B cell (primary cell): ENCODE measurements at regions not wholly inside any gene's neighbourhood (a gene's known extent, or its start where the extent isn't known, plus 50 kb on each side); places are given as distances from the start of the nearest gene placed in this dataset.
A peak's percentile ranks its signal among the peaks of the same experiment; 100 is the strongest.

Experiments used
- ATAC-seq: fragments of 200-7000 bp; cut with Tn5 transposase; one replicate; pipeline ENCODE4 v1.10.0; 2021; ENCODE audit warnings: low read depth, mild to moderate bottlenecking, moderate number of reproducible peaks, moderate library complexity
- CTCF ChIA-PET: fragments of 350-600 bp; sonication (Branson Sonifier 250); formaldehyde crosslinking; loops from one replicate; lab custom pipeline; 2021; ENCODE audit warnings: antibody characterized with exemption, inconsistent platforms; lab: Charles Lee
- POLR2A ChIA-PET: fragments of 350-600 bp; sonication (Branson Sonifier 250); formaldehyde crosslinking; loops from one replicate; lab custom pipeline; 2021; ENCODE audit warnings: antibody characterized with exemption; lab: Charles Lee
- DNase-seq: peaks from one replicate; pipeline ENCODE4 v3.0.0; 2013
- H2AFZ ChIP-seq: 2 replicates; pipeline ENCODE4 v1.6.1; 2012; ENCODE audit warnings: mild to moderate bottlenecking, low read depth, low read length; ENCODE audit not compliant: insufficient read depth, poor library complexity, severe bottlenecking
- H3K27ac ChIP-seq, 2 donors: 1 replicate in 1 of 2; 2 replicates in 1 of 2; pipeline ENCODE4 v1.5.1; 2012 to 2013; ENCODE audit warnings: low read length in 2 of 2, mild to moderate bottlenecking in 2 of 2, moderate library complexity in 1 of 2
- H3K27me3 ChIP-seq, 4 experiments: fragments of 200-600 bp in 1 of 4; sonication (generic) in 1 of 4; replicated peaks in 1 of 4; 1 replicate in 2 of 4; 2 replicates in 2 of 4; pipeline versions ENCODE4 v1.6.1 to v1.7.0; 2013 to 2016; ENCODE audit warnings: low read length in 3 of 4, mild to moderate bottlenecking in 2 of 4, mixed read lengths in 1 of 4, moderate library complexity in 1 of 4; ENCODE audit not compliant: insufficient read depth in 4 of 4, control insufficient read depth in 3 of 4; ENCODE audit errors: control extremely low read depth in 1 of 4
- H3K36me3 ChIP-seq, 2 experiments: replicated peaks in 1 of 2; 1 replicate in 1 of 2; 2 replicates in 1 of 2; pipeline versions ENCODE4 v1.6.1 to v1.7.1; 2013; ENCODE audit warnings: low read length in 1 of 2; ENCODE audit not compliant: insufficient read depth in 2 of 2, control insufficient read depth in 1 of 2; ENCODE audit errors: control extremely low read depth in 1 of 2, extremely low read depth in 1 of 2
- H3K4me1 ChIP-seq, 2 donors: fragments of 200-600 bp in 1 of 2; sonication (generic) in 1 of 2; 1 replicate in 1 of 2; 2 replicates in 1 of 2; pipeline versions ENCODE4 v1.5.1 to v1.6.1; 2013 to 2017; ENCODE audit warnings: low read length in 2 of 2; ENCODE audit not compliant: control insufficient read depth in 2 of 2, insufficient read depth in 2 of 2
- H3K4me2 ChIP-seq: replicated peaks from 2 replicates; pipeline ENCODE3; 2012; ENCODE audit warnings: mild to moderate bottlenecking, low read depth, low read length; ENCODE audit not compliant: poor library complexity, severe bottlenecking
- H3K4me3 ChIP-seq, 5 experiments: fragments of 200-600 bp in 1 of 5; sonication (generic) in 1 of 5; 1 replicate in 3 of 5; 2 replicates in 2 of 5; pipeline versions ENCODE4 v1.5.1 to v1.7.0; 2011 to 2016; ENCODE audit warnings: low read length in 4 of 5, mild to moderate bottlenecking in 4 of 5, low read depth in 2 of 5, control low read depth in 1 of 5, moderate library complexity in 1 of 5; ENCODE audit not compliant: insufficient read depth in 1 of 5; ENCODE audit errors: control extremely low read depth in 1 of 5, extremely low read depth in 1 of 5
- H3K79me2 ChIP-seq: fragments of 200-600 bp; sonication (generic); one replicate; pipeline ENCODE4 v1.6.0; 2016; ENCODE audit warnings: low read length; ENCODE audit not compliant: control insufficient read depth, insufficient read depth
- H3K9ac ChIP-seq: fragments of 200-600 bp; sonication (generic); 2 replicates; pipeline ENCODE4 v1.6.1; 2017; ENCODE audit warnings: mild to moderate bottlenecking, low read length, moderate library complexity
- H3K9me3 ChIP-seq, 3 donors: one replicate each; pipeline versions ENCODE4 v1.6.1 to v1.7.1; 2013; ENCODE audit warnings: low read length in 2 of 3; ENCODE audit not compliant: control insufficient read depth in 2 of 3, insufficient read depth in 1 of 3; ENCODE audit errors: control extremely low read depth in 1 of 3
- H4K20me1 ChIP-seq: 2 replicates; pipeline ENCODE4 v1.6.0; 2012; ENCODE audit warnings: mild to moderate bottlenecking, low read length; ENCODE audit not compliant: insufficient read depth, control insufficient read depth, poor library complexity, severe bottlenecking
- H3K27ac Mint-ChIP-seq: one replicate; pipeline ENCODE4 v1.8.0; 2021; ENCODE audit warnings: mixed read lengths
- H3K27me3 Mint-ChIP-seq: one replicate; pipeline ENCODE4 v1.8.0; 2021; ENCODE audit warnings: mixed read lengths
- H3K4me1 Mint-ChIP-seq: one replicate; pipeline ENCODE4 v1.8.0; 2021; ENCODE audit warnings: mixed read lengths
- H3K4me3 Mint-ChIP-seq: one replicate; pipeline ENCODE4 v1.8.0; 2021; ENCODE audit warnings: mixed read lengths
- H3K9me3 Mint-ChIP-seq: one replicate; pipeline ENCODE4 v1.8.0; 2022; ENCODE audit warnings: mixed read lengths; ENCODE audit not compliant: insufficient read depth
- CTCF ChIP-seq: fragments of 200-600 bp; IDR thresholded peaks from one replicate; pipeline ENCODE4 v1.8.0; 2022; ENCODE audit warnings: antibody characterized with exemption, mild to moderate bottlenecking
- EZH2 ChIP-seq: IDR thresholded peaks from 2 replicates; pipeline ENCODE4 v1.6.1; 2012; ENCODE audit warnings: borderline replicate concordance, low read depth, mild to moderate bottlenecking, moderate library complexity, low read length; ENCODE audit not compliant: insufficient read depth, poor library complexity, severe bottlenecking
- WGBS: methylation state at CpG from one replicate; pipeline ENCODE4 v1.1.5; 2013; ENCODE audit warnings: missing lambda C conversion rate; ENCODE audit not compliant: insufficient coverage; 5-methylcytosine and 5-hydroxymethylcytosine counted together
- intact Hi-C: fragments of 100-400 bp; cut with micrococcal nuclease; formaldehyde crosslinking; loops from one replicate; pipeline ENCODE4 v1.10.0; 2022

- no peaks in the 10 kb centered on the region for H3K4me1 Mint-ChIP-seq
- peaks cover under 1% of the 10 kb centered on the region for H3K27me3 Mint-ChIP-seq
- H3K27ac ChIP-seq: no peak overlapping the region
- ChIA-PET POLR2A (no interaction called here), CTCF (interaction anchor here (0.6 to 3.7 kb wide), 5 partner anchors 10 to 778 kb away, joined by 3 to 17 read pairs (median 6); no protein-coding TSS in a partner anchor)
- WGBS: no CpG with 5 or more reads among the region's 1 CpG
- H4K20me1 ChIP-seq: no peaks in the 10 kb centered on the region
- H3K79me2 ChIP-seq: no peaks in the 10 kb centered on the region
- H2AFZ ChIP-seq: no peak overlapping the region
- H3K9ac ChIP-seq: no peak overlapping the region
- no peaks in the 10 kb centered on the region for H3K27me3 ChIP-seq
- ATAC-seq: no peak
- H3K9me3 Mint-ChIP-seq: no peaks in the 10 kb centered on the region
- no peak for TF ChIP-seq CTCF
- TF ChIP-seq EZH2: no peak
- no peak overlapping the region for H3K4me3 Mint-ChIP-seq
- H3K36me3 ChIP-seq: no peaks in the 10 kb centered on the region
- H3K4me3 ChIP-seq: no peak overlapping the region
- no peaks in the 10 kb centered on the region for H3K9me3 ChIP-seq
- H3K4me2 ChIP-seq: no peak overlapping the region
- no peak for DNase-seq
- intact Hi-C loops: loop anchor here (2.0 kb wide), 1 partner anchor 430 kb away; no protein-coding TSS in a partner anchor
- no peaks in the 10 kb centered on the region for H3K4me1 ChIP-seq
- no peak overlapping the region for H3K27ac Mint-ChIP-seq
Observed at GRCh38 chr13:76474356-76474755, 411.8 kb downstream of the KCTD12 start.

DNA sequence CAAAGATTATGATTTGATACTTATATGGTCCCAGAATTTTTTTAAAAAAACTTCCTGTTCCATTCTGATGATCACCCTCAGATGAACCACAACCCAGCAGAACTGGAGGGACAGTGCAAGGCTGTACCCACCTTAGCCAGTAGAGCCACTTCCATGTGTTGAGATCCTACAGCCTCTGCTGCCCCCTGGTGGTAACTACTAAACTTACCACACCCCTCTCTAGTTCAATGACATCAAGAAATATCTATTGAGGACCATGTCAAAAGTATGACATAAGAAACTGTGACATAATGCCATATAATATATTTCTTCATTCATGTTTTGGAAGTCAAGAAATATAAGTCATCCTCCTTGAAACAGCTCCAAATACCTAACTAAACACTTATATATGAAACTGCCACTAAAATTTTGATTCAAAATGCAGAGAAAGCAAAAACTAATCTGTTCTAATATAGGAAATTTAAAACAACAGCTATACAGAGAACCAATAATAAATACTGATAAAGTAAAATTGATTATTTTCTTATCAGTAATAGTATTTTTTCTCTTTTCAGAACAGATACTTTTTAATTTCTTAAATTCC, 412.6 kb downstream of the KCTD12 start:
- no peaks in the 10 kb centered on the region for H3K27me3 ChIP-seq
- no peak overlapping the region for H3K4me3 ChIP-seq
- DNase-seq (peak; percentile 68), ATAC-seq (peak; percentile 68)
- no peak overlapping the region for H3K9ac ChIP-seq
- Mint-ChIP-seq H3K27me3 (peaks cover 6% of the 10 kb centered on the region), H3K27ac (no peak overlapping the region), H3K4me1 (no peaks in the 10 kb centered on the region), H3K4me3 (no peak overlapping the region), H3K9me3 (no peaks in the 10 kb centered on the region)
- H3K9me3 ChIP-seq: no peaks in the 10 kb centered on the region
- H2AFZ ChIP-seq: no peak overlapping the region
- no peaks in the 10 kb centered on the region for H3K79me2 ChIP-seq
- intact Hi-C loops: loop anchor here (2.0 kb wide), 1 partner anchor 431 kb away; no protein-coding TSS in a partner anchor
- TF ChIP-seq EZH2 (no peak), CTCF (peak; percentile 82)
- H3K4me2 ChIP-seq: no peak overlapping the region
- H3K4me1 ChIP-seq: no peaks in the 10 kb centered on the region
- POLR2A ChIA-PET: no interaction called here
- no peak overlapping the region for H3K27ac ChIP-seq
- H4K20me1 ChIP-seq: no peaks in the 10 kb centered on the region
- CTCF ChIA-PET: interaction anchor here (0.6 to 3.7 kb wide), 7 partner anchors 11 to 778 kb away, joined by 3 to 17 read pairs (median 6); no protein-coding TSS in a partner anchor
- no peaks in the 10 kb centered on the region for H3K36me3 ChIP-seq
